Tibial artery (tissue), 4 donors: ENCODE measurements at regions not wholly inside any gene's neighbourhood (a gene's known extent, or its start where the extent isn't known, plus 50 kb on each side); places are given as distances from the start of the nearest gene placed in this dataset.

ENCODE experiments used
- DNase-seq, 2 donors: peaks; one replicate each; pipeline ENCODE4 v3.0.0-alpha.2; 2019
- H3K27ac ChIP-seq, 2 donors: fragments of 200-600 bp; sonication (generic) in 1 of 2; 1 replicate in 1 of 2; 2 replicates in 1 of 2; pipeline ENCODE4 v1.5.1; 2018 to 2019; ENCODE audit warnings: mild to moderate bottlenecking in 1 of 2
- H3K27me3 ChIP-seq, 2 donors: fragments of 200-600 bp; sonication (generic) in 1 of 2; one replicate each; pipeline versions ENCODE4 v1.5.1 to v1.6.0; 2016 to 2019
- H3K36me3 ChIP-seq, 3 donors: fragments of 200-600 bp; sonication (generic) in 2 of 3; one replicate each; pipeline ENCODE4 v1.5.1; 2016 to 2019; ENCODE audit warnings: mild to moderate bottlenecking in 2 of 3
- H3K4me1 ChIP-seq, 4 donors: fragments of 200-600 bp; sonication (generic) in 2 of 4; 1 replicate in 3 of 4; 2 replicates in 1 of 4; pipeline ENCODE4 v1.5.1; 2016 to 2019
- H3K4me3 ChIP-seq, 2 donors: fragments of 200-600 bp; sonication (generic) in 1 of 2; 1 replicate in 1 of 2; 2 replicates in 1 of 2; pipeline ENCODE4 v1.5.1; 2018 to 2019; ENCODE audit warnings: mild to moderate bottlenecking in 2 of 2
- H3K9me3 ChIP-seq, 3 donors: fragments of 200-600 bp; sonication (generic) in 1 of 3; one replicate each; pipeline ENCODE4 v1.5.1; 2016 to 2019
- CTCF ChIP-seq, 2 experiments: fragments of 200-600 bp in 1 of 2; fragments of 450-650 bp in 1 of 2; IDR thresholded peaks; one replicate each; pipeline ENCODE4 v1.5.1; 2017 to 2019; ENCODE audit warnings: antibody characterized with exemption in 2 of 2, mild to moderate bottlenecking in 1 of 2, moderate library complexity in 1 of 2
- intact Hi-C: fragments of 100-400 bp; cut with DNase I; formaldehyde crosslinking; loops from one replicate; pipeline ENCODE4 v1.15.0; 2023; ENCODE audit warnings: low total_unique reads

- no peak for TF ChIP-seq CTCF (IDR thresholded peaks at IDR 0.05)
- Histone ChIP-seq H3K4me1 (peaks cover 0 to 25% (median 11%) of the 10 kb centered on the region in 4 donors), H3K9me3 (no peaks in the 10 kb centered on the region), H3K4me3 (no peak overlapping the region), H3K36me3 (no peaks in the 10 kb centered on the region), H3K27ac (peak overlapping the region; percentile 32 to 45), H3K27me3 (no peaks in the 10 kb centered on the region)
- intact Hi-C loops = no loop called here
- DNase-seq = no peak
Measured at GRCh38 chr3:28139967-28140634, 101.3 kb upstream of the CMC1 start.

GRCh38 chr3:28140664-28141063 is 100.8 kb upstream of the CMC1 start:
- H3K27me3 ChIP-seq = no peaks in the 10 kb centered on the region
- DNase-seq = no peak
- H3K4me3 ChIP-seq = no peak overlapping the region
- intact Hi-C loops = no loop called here
- H3K4me1 ChIP-seq = peaks cover 0 to 25% (median 11%) of the 10 kb centered on the region in 4 donors
- H3K36me3 ChIP-seq = no peaks in the 10 kb centered on the region
- H3K9me3 ChIP-seq = no peaks in the 10 kb centered on the region
- TF ChIP-seq CTCF (IDR thresholded peaks at IDR 0.05) = no peak
- no peak overlapping the region for H3K27ac ChIP-seq

- Histone ChIP-seq H3K9me3 (no peaks in the 10 kb centered on the region), H3K4me3 (no peak overlapping the region), H3K36me3 (no peaks in the 10 kb centered on the region), H3K27ac (peak overlapping the region in 1 of 2 donors; percentile 16), H3K27me3 (no peaks in the 10 kb centered on the region), H3K4me1 (peaks cover 0 to 25% (median 10%) of the 10 kb centered on the region in 4 donors)
- TF ChIP-seq CTCF (IDR thresholded peaks at IDR 0.05) = no peak
- no peak for DNase-seq
- intact Hi-C loops = no loop called here
Measured at GRCh38 chr3:28149960-28150359, 91.5 kb upstream of the CMC1 start.

GRCh38 chr3:28150465-28151206 is 90.8 kb upstream of the CMC1 start:
- Histone ChIP-seq H3K4me1 (peaks cover 0 to 25% (median 10%) of the 10 kb centered on the region in 4 donors), H3K9me3 (no peaks in the 10 kb centered on the region), H3K27me3 (no peaks in the 10 kb centered on the region), H3K4me3 (no peak overlapping the region), H3K36me3 (no peaks in the 10 kb centered on the region), H3K27ac (peak overlapping the region in 1 of 2 donors; percentile 16)
- intact Hi-C loops = no loop called here
- TF ChIP-seq CTCF (IDR thresholded peaks at IDR 0.05) = no peak
- no peak for DNase-seq

- intact Hi-C loops = no loop called here
- no peak overlapping the region for H3K4me3 ChIP-seq
- H3K27me3 ChIP-seq = no peaks in the 10 kb centered on the region
- DNase-seq = no peak
- H3K36me3 ChIP-seq = no peaks in the 10 kb centered on the region
- no peaks in the 10 kb centered on the region for H3K9me3 ChIP-seq
- TF ChIP-seq CTCF (IDR thresholded peaks at IDR 0.05) = no peak
- peak overlapping the region in 1 of 2 donors; percentile 39 for H3K27ac ChIP-seq
- peaks cover 0 to 25% (median 10%) of the 10 kb centered on the region in 4 donors for H3K4me1 ChIP-seq
Measured at GRCh38 chr3:28151207-28151550, 90.2 kb upstream of the CMC1 start.
